Suprapubic skin (tissue), 3 donors: ENCODE measurements at regions not wholly inside any gene's neighbourhood (a gene's known extent, or its start where the extent isn't known, plus 50 kb on each side); places are given as distances from the start of the nearest gene placed in this dataset.

Experiments
- CTCF ChIP-seq, 2 donors: fragments of 200-600 bp in 1 of 2; fragments of 450-650 bp in 1 of 2; sonication (generic) in 1 of 2; IDR thresholded peaks; one replicate each; pipeline ENCODE4 v1.5.1; 2016 to 2019; ENCODE audit warnings: antibody characterized with exemption in 2 of 2, mild to moderate bottlenecking in 1 of 2, moderate library complexity in 1 of 2
- POLR2A ChIP-seq, 2 donors: fragments of 450-650 bp; IDR thresholded peaks; one replicate each; pipeline ENCODE4 v1.6.1; 2017; ENCODE audit warnings: antibody characterized with exemption in 2 of 2, mild to moderate bottlenecking in 2 of 2, moderate library complexity in 2 of 2

GRCh38 chr6:80543598-80544222 lies 437.2 kb downstream of the BCKDHB start:
- TF ChIP-seq CTCF (IDR thresholded peaks at IDR 0.05) = no peak
- TF ChIP-seq POLR2A (IDR thresholded peaks at IDR 0.05) = no peak
